GM18858 (cell line): ENCODE measurements at regions not wholly inside any gene's neighbourhood (a gene's known extent, or its start where the extent isn't known, plus 50 kb on each side); places are given as distances from the start of the nearest gene placed in this dataset.
"Not testable (repeated sequence)": the region's sequence is repeated elsewhere in the genome, so short reads cannot be mapped to it uniquely, and the experiment has no call there.

Experiments
- ATAC-seq: cut with Tn5 transposase; IDR thresholded peaks from one replicate; pipeline ENCODE4 v1.9.1; 2021; ENCODE audit not compliant: unreplicated experiment

- no peak for ATAC-seq
These were observed 111.7 kb downstream of the RTP5 start for GRCh38 chr2:241981076-241981700.

- ATAC-seq, result no peak
These were observed 113.4 kb downstream of the RTP5 start for GRCh38 chr2:241982706-241983570.

- no peak for ATAC-seq
These were observed 114.2 kb downstream of the RTP5 start for GRCh38 chr2:241983571-241984270.

DNA sequence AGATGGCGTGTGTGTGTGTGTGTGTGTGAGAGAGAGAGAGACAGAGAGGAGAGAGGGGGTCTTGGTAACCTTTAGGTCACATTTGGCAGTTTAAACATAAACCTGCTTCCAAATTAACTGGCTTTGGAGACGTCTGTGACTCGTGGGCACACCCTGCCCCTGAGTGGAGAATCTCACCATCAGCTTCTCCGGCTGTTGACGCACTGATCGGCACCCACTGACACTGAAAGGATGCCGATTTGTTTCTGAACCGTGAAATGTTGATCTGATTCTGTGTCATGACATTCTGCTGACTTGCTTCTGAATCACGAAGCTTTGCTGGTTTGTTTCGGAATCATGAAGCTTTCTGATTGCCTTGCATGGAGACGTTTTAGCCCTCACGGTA, 114.7 kb downstream of the RTP5 start:
- no peak for ATAC-seq

GRCh38 chr2:241984658-241985057, 115.1 kb downstream of the RTP5 start:
- no peak for ATAC-seq

- not testable (repeated sequence) for ATAC-seq
These were observed 115.8 kb downstream of the RTP5 start for GRCh38 chr2:241985161-241985985.

DNA sequence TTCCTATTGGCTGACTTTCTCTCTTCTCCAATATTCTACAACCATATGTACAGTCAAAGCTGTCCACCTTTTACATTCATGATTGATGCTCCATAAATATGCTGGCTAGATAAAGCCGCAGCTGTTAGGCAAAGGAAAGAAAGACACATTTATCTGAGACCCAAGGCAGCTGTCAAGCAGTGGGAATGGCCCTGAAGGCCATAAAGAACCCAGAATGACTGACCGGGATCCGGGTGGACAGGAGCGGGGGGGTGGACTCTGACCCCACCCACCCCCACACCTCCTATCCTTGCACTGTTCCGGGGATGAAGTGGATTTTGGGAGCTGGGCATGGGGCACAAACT, 116.4 kb downstream of the RTP5 start:
- no peak for ATAC-seq

DNA sequence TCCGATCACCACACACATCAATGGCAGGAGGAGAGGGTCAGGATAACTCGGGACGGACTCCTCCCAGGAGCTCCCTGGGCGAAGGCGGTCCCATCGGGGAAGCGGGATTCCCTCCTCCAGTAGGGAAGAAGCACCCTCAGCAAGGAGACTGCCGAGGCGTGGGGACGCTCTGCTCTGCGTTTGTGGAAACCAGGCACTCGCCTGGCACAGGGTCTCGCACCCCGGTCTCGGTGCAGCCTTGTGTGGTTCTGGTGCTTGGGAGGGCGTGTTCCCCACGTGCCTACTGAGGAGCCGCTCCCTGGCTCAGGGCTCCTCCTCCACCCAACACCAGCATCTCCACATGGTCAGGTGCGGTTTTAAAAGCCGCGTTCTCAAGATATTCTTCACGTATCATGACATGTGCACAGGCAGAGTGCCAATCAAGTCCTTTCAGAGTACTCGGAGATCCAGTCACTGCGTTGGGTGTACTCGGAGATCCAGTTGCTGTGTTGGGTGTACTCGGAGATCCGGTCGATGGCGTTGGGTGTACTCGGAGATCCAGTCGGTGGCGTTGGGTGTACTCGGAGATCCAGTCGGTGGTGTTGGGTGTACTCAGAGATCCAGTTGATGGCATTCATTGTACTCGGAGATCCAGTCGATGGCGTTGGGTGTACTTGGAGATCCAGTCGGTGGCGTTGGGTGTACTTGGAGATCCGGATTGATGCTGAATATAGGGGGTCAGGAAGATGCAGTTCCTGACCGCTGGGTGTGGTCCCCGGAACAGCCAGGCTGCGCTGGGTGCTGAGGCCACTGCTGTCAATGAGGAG, 117.5 kb downstream of the RTP5 start:
- ATAC-seq, result no peak

DNA sequence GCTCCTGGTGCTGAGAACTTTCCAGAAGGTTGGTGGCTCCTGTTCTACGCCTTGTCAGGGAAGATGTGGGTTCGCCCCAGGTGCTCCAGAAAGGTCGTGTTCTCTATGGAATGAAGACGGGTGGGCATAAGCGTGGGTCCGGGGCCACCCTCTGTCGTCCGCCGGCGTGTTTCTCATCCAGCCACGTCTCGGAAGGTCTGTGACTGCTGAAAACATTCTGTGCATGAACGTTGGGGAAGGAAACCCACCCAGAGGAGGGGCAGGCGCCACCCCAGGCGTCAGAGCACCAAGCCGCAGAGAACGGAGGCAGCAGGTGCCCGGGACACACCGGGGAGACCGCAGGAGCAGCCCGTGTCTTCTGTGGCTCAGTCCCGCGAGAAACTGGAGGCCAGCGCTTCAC, 118.2 kb downstream of the RTP5 start:
- ATAC-seq, result no peak

- ATAC-seq, result no peak
These were observed 118.6 kb downstream of the RTP5 start for GRCh38 chr2:241988146-241988545.

DNA sequence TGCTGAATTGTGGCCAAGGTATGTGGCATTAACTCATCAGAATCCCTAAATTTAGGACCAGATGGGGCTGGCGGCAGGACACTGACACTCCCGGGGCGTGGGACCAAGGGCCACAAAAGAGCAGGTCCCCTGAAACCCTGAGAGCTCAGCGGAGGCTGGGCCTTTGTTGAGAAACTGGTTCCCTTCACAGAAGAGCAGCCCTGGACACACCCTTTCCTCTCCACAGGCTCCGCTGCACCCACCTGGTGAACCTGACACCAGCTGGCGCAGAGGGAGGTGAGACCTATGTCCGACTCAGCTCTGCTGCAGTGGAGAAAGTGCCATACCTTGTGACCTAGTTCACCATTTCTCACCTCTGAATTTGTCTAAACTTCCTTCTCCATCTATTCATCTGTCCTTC, 119.5 kb downstream of the RTP5 start:
- ATAC-seq, result no peak

DNA sequence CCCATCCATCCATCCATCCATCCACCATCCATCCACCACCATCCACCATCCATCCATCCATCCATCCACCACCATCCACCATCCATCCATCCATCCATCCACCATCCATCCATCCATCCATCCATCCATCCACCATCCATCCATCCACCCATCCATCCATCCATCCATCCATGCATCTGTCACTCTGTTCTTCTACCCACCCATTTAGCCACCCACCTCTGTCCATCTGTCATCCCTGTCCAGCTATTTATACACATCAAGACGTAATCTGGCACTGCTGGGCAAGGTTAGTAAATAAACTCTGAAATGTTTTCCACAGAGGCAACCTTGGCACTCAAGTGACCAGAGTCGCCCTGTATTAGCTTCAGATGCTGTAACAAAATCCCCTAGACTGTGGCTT, 120.9 kb downstream of the RTP5 start:
- ATAC-seq, result no peak

DNA sequence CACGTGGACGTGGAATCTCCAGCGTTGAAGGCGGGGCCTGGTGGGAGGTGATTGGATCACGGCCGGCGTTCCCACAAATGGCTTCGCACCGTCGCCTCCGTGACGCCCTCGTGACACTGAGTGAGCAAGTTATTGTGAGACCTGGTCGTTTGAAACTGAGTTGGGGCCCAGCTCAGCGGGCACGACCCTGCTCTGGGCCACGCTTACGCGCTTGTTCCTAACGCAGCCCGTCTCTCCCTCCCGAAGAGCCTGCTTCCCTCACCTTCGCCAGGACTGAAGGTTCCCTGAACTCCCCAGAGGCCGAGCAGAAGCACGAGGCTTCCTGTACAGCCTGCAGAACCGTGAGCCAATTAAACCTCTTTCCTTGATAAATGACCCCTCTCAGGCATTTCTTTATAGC, 121.8 kb downstream of the RTP5 start:
- ATAC-seq, result no peak

- ATAC-seq, result no peak
These were observed 123.2 kb downstream of the RTP5 start for GRCh38 chr2:241992753-241993152.

- no peak for ATAC-seq
These were observed 124.0 kb downstream of the RTP5 start for GRCh38 chr2:241993386-241994005.

- no peak for ATAC-seq
These were observed 124.6 kb downstream of the RTP5 start for GRCh38 chr2:241994086-241994485.

DNA sequence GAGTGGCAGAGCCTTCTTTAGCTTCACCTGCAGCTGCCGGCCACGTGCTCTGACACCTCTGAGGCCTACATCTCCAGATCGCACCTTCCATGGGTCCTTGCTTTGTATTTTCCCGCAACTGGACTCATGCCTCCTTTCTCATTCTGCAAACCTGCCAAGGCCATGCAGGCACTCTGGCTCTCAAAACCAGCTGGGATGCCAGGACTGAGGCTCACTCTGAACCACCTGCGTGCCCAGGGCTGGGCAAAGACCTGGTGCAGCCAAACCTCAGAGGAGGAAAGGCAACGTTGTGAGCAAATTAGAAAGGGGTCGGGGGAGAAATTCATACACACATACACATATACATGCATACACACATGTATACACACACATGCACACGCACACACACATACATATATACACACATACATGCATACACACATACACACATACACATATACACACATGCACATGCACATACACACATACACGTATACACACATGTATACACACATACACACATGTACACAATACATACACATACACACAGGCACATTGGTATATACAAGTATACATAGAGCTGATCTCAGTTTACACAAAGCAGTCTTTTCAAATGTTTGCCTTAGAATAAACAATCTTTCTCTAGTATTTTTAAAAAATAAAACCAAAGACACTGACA, 125.2 kb downstream of the RTP5 start:
- ATAC-seq, result no peak

DNA sequence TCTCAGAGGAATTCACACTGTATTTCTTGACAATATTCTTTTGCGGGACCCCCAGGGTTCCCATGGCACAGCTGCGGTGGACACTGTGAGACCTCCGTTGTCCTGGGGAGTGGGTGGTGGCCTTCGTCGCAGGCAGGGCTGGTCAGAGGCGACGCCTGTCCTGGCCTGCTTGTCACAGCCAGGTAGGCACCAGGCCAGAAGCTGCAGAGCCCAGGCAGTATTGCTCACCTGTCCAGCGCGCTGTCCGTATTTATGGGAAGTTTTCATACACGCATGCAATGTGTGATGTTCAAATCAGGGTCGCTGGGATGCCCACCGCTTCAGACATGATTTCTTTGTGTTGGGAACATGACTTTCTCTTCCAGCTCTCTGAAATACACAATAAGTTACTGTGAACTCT, 126.6 kb downstream of the RTP5 start:
- no peak for ATAC-seq

- ATAC-seq, result no peak
These were observed 127.5 kb downstream of the RTP5 start for GRCh38 chr2:241997017-241997416.
